Lower leg skin (tissue), 4 donors: ENCODE measurements at regions not wholly inside any gene's neighbourhood (a gene's known extent, or its start where the extent isn't known, plus 50 kb on each side); places are given as distances from the start of the nearest gene placed in this dataset.

Source experiments
- DNase-seq, 2 donors: peaks; one replicate each; pipeline ENCODE4 v3.0.0-alpha.2; 2019; ENCODE audit warnings: low spot score in 2 of 2
- H3K4me3 ChIP-seq: fragments of 200-600 bp; sonication (generic); 2 replicates; pipeline ENCODE4 v1.5.1; 2017; ENCODE audit warnings: mild to moderate bottlenecking, low read depth; ENCODE audit not compliant: poor library complexity, severe bottlenecking
- POLR2A ChIP-seq, 2 donors: fragments of 450-650 bp; IDR thresholded peaks; one replicate each; pipeline ENCODE4 v1.6.1; 2016 to 2017; ENCODE audit warnings: antibody characterized with exemption in 2 of 2, mild to moderate bottlenecking in 1 of 2, moderate library complexity in 1 of 2
- WGBS, 2 donors: methylation state at CpG; one replicate each; pipeline ENCODE4 v1.1.5; 2018; 5-methylcytosine and 5-hydroxymethylcytosine counted together
- intact Hi-C: fragments of 100-400 bp; cut with DNase I; formaldehyde crosslinking; loops from one replicate; pipeline ENCODE4 v1.15.0; 2023; ENCODE audit warnings: low total_unique reads
- TF ChIP-seq, protein P1 (sequence below), 3 donors: fragments of 450-650 bp; IDR thresholded peaks; one replicate each; pipeline ENCODE4 v1.5.1; 2016; ENCODE audit warnings: antibody characterized with exemption in 3 of 3, mild to moderate bottlenecking in 3 of 3, moderate library complexity in 2 of 3

DNA sequence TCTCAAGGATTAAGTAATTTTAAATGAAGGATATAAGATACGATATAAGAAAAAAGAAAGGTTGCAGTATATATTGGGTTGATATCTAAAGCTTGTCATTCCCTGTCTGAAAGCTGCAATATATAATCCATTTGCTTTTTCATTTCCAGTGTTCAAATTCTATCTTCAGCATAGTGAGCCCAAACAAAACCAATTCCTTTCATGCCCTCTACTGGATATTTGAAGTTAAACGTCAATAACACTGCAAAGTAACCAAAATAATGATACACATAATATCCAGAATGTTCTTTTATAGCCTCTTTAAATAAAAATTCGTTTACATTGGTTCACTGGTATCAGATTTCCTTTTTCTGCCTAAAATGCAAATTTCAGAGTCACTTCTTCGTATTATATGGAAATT is 64.5 kb upstream of the DAAM1 start:
- DNase-seq, result no peak
- intact Hi-C loops, result no loop called here

DNA sequence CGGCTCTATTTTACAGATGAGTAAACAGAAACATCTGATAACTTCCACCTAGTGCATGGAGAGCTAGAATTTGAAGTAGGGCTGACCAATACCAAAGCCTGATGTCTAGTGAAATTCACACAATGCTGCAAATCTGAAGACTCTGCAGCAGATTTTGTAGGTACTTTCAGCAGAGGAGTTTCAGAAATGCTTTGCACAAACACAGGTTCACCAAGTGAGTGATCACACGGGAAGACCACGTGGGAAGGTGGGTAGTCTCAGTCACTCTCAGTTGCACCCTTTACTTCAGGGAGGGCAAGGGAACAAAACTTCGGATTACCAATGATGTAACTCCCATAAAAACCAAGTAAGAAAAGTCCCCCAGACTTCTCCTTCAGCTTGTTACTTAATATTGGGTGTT is 63.3 kb upstream of the DAAM1 start:
- intact Hi-C loops, result no loop called here
- no peak overlapping the region for H3K4me3 ChIP-seq
- DNase-seq, result no peak
- WGBS, 2 donors, result 69 to 73% methylated on average over 4 of the region's 4 CpGs
- TF ChIP-seq POLR2A (IDR thresholded peaks at IDR 0.05), result no peak
- TF ChIP-seq, protein P1, sequence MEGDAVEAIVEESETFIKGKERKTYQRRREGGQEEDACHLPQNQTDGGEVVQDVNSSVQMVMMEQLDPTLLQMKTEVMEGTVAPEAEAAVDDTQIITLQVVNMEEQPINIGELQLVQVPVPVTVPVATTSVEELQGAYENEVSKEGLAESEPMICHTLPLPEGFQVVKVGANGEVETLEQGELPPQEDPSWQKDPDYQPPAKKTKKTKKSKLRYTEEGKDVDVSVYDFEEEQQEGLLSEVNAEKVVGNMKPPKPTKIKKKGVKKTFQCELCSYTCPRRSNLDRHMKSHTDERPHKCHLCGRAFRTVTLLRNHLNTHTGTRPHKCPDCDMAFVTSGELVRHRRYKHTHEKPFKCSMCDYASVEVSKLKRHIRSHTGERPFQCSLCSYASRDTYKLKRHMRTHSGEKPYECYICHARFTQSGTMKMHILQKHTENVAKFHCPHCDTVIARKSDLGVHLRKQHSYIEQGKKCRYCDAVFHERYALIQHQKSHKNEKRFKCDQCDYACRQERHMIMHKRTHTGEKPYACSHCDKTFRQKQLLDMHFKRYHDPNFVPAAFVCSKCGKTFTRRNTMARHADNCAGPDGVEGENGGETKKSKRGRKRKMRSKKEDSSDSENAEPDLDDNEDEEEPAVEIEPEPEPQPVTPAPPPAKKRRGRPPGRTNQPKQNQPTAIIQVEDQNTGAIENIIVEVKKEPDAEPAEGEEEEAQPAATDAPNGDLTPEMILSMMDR (IDR thresholded peaks at IDR 0.05), result no peak

More for the DNA sequence above, 64.5 kb upstream of the DAAM1 start:
- TF ChIP-seq POLR2A (IDR thresholded peaks at IDR 0.05), result no peak
- TF ChIP-seq, protein P1 (IDR thresholded peaks at IDR 0.05), result no peak
- 44% methylated on average over 4 of the region's 4 CpGs for WGBS, 2 donors
- H3K4me3 ChIP-seq, result no peak overlapping the region

DNA sequence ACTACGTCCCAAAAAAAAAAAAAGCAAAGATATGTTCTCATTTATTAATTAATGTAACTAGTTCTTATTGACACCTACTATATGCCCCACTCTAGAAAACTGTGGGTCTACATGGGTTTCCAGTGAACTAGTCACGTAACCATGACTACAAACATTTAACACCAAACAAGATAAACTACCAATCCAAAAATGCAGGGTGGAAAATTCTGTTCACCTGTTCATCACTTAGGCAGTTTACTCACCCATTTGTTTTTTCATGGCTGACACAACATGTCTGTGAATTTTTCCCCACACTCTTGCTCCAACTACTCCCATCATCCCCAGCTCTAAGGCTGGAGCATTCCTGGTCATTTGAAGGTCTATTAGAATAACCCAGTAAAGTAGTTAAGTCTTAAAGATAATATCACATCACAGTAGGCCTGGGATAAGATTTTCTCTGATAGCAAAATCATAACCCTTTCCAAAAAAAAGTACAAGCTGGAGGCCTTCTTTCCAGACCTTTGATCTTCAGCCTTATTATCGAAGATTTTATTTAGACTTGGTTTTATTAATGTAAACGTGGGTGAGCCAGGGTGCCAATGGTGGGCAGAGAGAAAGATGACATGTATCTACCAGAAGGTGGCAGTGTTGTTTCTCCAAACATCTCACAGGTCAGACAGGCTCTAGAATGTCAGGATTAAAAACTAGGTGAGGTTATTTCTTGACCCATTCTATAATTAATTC is 61.6 kb upstream of the DAAM1 start:
- WGBS, 2 donors, result 39 to 41% methylated on average over 4 of the region's 4 CpGs
- DNase-seq, result peak in 1 of 2 donors; percentile 25
- intact Hi-C loops, result loop anchor here (2.0 kb wide), 1 partner anchor 318 kb away; no protein-coding TSS in a partner anchor
- TF ChIP-seq, protein P1 (IDR thresholded peaks at IDR 0.05), result peak in 1 of 3 donors; percentile 35
- no peak for TF ChIP-seq POLR2A (IDR thresholded peaks at IDR 0.05)
- no peak overlapping the region for H3K4me3 ChIP-seq

DNA sequence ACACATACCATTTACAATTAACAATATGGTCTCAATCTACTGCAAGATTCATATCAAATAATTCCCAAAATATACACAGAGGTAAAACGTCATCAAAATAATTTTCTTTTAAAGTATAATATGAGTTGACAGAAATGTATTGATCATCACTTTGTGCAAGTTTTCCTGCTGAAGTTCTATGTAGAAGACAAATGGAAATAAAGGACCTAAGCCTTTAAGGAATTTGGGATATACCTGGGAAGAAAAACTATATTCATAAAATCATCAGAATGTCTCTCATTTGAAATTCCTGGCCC is 61.1 kb upstream of the DAAM1 start:
- no peak for DNase-seq
- H3K4me3 ChIP-seq, result no peak overlapping the region
- no peak for TF ChIP-seq POLR2A (IDR thresholded peaks at IDR 0.05)
- TF ChIP-seq, protein P1 (IDR thresholded peaks at IDR 0.05), result no peak
- intact Hi-C loops, result loop anchor here (2.0 kb wide), 1 partner anchor 317 kb away; no protein-coding TSS in a partner anchor
- 60 to 71% methylated on average over 1 of the region's 1 CpG for WGBS, 2 donors

DNA sequence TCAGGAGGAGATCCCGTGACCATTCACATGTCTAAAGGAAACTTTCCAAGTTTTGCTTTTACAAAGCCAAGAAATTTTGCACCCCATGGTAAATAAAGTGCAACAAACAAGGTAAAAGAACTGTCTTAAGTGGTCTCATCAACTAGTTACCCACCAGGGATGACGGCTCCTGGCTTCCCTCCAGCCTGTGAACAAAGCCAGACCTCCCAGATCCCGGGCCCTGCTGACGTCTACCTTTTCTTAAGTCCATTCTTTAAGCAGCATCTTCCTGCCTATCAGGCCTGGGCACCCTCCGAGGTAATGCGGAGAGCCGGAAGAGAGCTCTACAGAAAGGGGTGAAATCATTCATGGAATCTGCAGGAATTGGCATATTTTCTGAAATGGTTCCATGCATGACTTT is 58.0 kb upstream of the DAAM1 start:
- TF ChIP-seq, protein P1 (IDR thresholded peaks at IDR 0.05), result no peak
- TF ChIP-seq POLR2A (IDR thresholded peaks at IDR 0.05), result no peak
- intact Hi-C loops, result no loop called here
- DNase-seq, result no peak
- WGBS, 2 donors, result 77 to 91% methylated on average over 7 of the region's 7 CpGs
- no peak overlapping the region for H3K4me3 ChIP-seq
